NCI-H146 treated with DMSO at 0.1 percent for 48 hours (cell line): ENCODE measurements at regions not wholly inside any gene's neighbourhood (a gene's known extent, or its start where the extent isn't known, plus 50 kb on each side); places are given as distances from the start of the nearest gene placed in this dataset.

ENCODE experiments used
- DNase-seq: peaks from one replicate; lab custom pipeline; 2025; ENCODE audit not compliant: unreplicated experiment; lab: John Stamatoyannopoulos, UW

GRCh38 chr10:124288486-124288885 lies 130.2 kb downstream of the OAT start:
- DNase-seq: no peak

DNA sequence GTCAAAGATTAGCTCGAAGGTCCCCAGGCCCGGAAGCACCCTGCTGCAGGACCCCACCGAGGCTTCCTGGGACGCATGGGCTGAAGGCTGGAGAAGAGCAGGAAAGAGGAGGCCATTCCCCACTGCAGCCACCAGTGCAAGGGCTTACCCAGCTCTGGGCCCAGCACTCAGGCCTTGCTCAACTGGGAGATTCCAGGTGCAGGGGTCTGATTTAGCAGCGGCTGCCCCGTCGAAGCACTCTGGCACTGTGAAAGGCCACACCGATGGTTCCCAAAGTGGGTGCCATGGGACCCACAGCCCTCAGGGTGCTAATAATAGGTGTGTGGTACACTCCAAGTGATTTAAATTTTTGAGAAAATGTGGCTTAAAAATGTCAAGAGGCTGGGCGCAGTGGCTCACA lies 130.9 kb downstream of the OAT start:
- no peak for DNase-seq

- DNase-seq: no peak
These were observed 131.5 kb downstream of the OAT start for GRCh38 chr10:124287071-124287685.

GRCh38 chr10:124286621-124287020 lies 132.1 kb downstream of the OAT start:
- no peak for DNase-seq

- DNase-seq: no peak
These were observed 132.9 kb downstream of the OAT start for GRCh38 chr10:124285587-124286527.

GRCh38 chr10:124283949-124284250 lies 134.8 kb downstream of the OAT start:
- no peak for DNase-seq

- DNase-seq: no peak
These were observed 135.3 kb downstream of the OAT start for GRCh38 chr10:124283215-124283948.

GRCh38 chr10:124282326-124282725 lies 136.4 kb downstream of the OAT start:
- DNase-seq: no peak

GRCh38 chr10:124281666-124282065 lies 137.1 kb downstream of the OAT start:
- no peak for DNase-seq

GRCh38 chr10:124280916-124281315 lies 137.8 kb downstream of the OAT start:
- no peak for DNase-seq

- no peak for DNase-seq
These were observed 138.8 kb downstream of the OAT start for GRCh38 chr10:124279882-124280281.

DNA sequence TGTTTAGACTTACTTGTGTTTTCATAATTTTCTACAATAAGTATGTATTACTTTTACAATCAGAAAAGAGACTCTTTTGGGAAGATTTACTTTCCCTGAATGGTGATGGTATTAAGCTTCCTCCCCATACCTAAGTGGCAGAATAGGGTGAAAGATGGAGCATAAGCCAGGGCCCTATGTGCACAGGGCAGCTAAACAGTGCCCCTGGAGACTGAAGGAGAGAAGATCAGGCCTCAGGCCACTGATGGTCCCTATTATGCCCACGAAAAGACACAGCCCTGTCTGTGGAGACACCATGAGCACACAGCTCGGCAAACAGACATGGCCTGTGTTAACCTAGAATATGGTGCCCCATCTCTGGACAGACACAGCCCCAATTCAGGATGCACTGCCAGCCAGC lies 139.4 kb downstream of the OAT start:
- no peak for DNase-seq

DNA sequence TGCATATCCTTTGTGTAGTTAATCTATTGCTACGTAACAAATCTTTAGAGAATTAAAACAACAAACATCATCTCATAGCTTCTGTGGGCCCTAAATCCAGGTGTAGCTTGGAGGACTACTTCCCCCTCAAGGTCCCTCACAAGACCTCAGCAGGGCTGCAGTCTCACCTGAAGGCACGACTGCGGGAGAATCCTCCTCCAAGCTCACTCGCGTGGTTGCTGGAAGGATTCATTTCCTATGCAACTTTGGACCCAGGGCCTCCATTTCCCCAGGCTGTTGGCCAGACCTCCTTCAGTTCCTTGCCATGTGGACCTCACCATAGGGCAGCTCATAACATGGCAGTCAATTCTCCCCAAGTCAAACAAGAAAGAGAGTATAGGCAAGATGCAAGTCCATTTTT lies 140.4 kb downstream of the OAT start:
- no peak for DNase-seq

- DNase-seq: no peak
These were observed 145.6 kb downstream of the OAT start for GRCh38 chr10:124273141-124273540.

- DNase-seq: no peak
These were observed 147.0 kb downstream of the OAT start for GRCh38 chr10:124271676-124272075.

DNA sequence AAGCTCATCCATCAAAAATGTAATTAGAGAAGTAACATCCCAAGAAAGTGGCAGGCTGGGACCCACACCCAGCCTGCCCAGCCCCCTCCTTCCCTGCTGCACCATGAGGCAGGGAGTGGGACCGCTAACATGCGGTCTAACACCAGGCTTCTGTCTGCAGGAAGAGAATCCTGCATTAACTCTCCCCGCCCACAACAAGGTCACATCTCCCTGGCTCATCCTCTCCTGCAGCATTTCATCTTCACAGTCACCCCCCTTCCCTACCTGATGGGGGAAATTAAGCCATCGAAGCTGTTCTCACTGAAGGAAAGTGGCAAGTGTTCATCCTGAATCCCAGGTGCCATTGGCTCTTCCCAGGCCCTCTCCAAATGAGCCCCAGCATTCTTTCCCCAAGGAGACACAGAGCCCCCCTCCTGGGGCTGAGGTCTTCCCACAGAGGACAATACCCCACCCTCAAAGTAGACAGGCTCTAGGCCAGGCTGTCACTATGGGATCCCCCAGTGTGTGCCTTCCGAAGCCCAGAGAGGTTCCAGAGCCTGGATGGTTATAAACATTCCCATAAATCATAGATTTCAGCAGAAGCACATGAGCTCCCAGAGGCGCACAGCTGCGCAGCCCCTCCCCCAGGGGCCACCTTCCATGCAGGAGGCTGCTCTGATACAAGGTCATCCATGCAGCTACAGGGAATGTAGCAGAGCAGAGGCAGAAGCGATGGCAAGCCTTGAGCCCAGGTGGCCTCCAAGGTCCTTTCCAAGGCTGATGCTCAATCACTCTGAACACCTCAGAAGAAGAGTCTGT lies 148.0 kb downstream of the OAT start:
- no peak for DNase-seq

DNA sequence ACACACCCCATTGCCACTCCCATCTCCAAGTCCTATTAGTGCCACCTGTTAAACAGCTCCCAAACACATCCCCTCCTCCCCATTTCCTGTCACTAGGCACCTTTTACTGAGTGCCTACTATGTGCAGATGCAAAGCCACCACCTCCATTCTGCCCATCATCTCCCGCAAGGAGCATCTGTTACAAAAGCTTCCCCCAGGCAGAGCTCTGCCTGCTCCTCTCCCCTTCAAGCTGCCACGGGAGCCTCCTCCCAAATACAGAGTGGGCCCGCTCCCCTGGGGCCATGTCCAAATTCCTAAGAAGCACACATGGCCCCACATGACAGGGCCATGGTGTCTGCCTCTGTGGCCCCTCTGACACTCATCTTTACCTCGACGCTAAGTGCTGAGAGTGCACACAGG lies 149.7 kb downstream of the OAT start:
- DNase-seq: no peak

GRCh38 chr10:124267911-124268549 lies 150.7 kb downstream of the OAT start:
- no peak for DNase-seq

GRCh38 chr10:124267231-124267885 lies 151.4 kb downstream of the OAT start:
- DNase-seq: no peak
